OCI-LY3 (cell line): ENCODE measurements at regions not wholly inside any gene's neighbourhood (a gene's known extent, or its start where the extent isn't known, plus 50 kb on each side); places are given as distances from the start of the nearest gene placed in this dataset.

Experiments
- H2AFZ ChIP-seq: fragments of 200-600, 300-600 bp; shearing (Covaris generic); 2 replicates; pipeline ENCODE4 v1.6.0; 2014; ENCODE audit warnings: antibody characterized with exemption, low read depth, low read length
- H3K27ac ChIP-seq: fragments of 200-600, 300-600 bp; sonication (generic); 2 replicates; pipeline ENCODE4 v1.5.1; 2014; ENCODE audit warnings: mild to moderate bottlenecking, low read length, moderate library complexity, mixed read lengths
- H3K27me3 ChIP-seq: fragments of 200-600, 300-600 bp; sonication (generic); 2 replicates; pipeline ENCODE4 v1.6.1; 2014; ENCODE audit warnings: low read depth, low read length, mixed read lengths
- H3K36me3 ChIP-seq: fragments of 200-600, 300-600 bp; sonication (generic); replicated peaks from 2 replicates; pipeline ENCODE3; 2014; ENCODE audit warnings: low read depth, low read length, mixed read lengths
- H3K4me1 ChIP-seq: fragments of 300-600, 200-600 bp; sonication (generic); 2 replicates; pipeline ENCODE4 v1.6.1; 2014; ENCODE audit warnings: low read length, mixed read lengths
- H3K4me2 ChIP-seq: fragments of 200-600, 300-600 bp; sonication (generic); 2 replicates; pipeline ENCODE4 v1.6.1; 2014; ENCODE audit warnings: low read length, mixed read lengths
- H3K4me3 ChIP-seq: fragments of 300-600, 200-600 bp; sonication (generic); 2 replicates; pipeline ENCODE4 v1.5.1; 2014; ENCODE audit warnings: antibody characterized with exemption, mild to moderate bottlenecking, low read length, moderate library complexity
- H3K79me2 ChIP-seq: fragments of 300-600, 200-600 bp; shearing (Covaris generic); 2 replicates; pipeline ENCODE4 v1.6.1; 2014; ENCODE audit warnings: mild to moderate bottlenecking, low read length, mixed read lengths
- H3K9ac ChIP-seq: fragments of 300-600, 200-600 bp; shearing (Covaris generic); 2 replicates; pipeline ENCODE4 v1.6.0; 2014; ENCODE audit warnings: mild to moderate bottlenecking, low read length, moderate library complexity
- H3K9me3 ChIP-seq: fragments of 200-600, 300-600 bp; shearing (Covaris generic); 2 replicates; pipeline ENCODE4 v1.6.1; 2014; ENCODE audit warnings: low read length, mixed read lengths; ENCODE audit not compliant: insufficient read depth
- H4K20me1 ChIP-seq: fragments of 200-600, 300-600 bp; sonication (generic); 2 replicates; pipeline ENCODE4 v1.6.1; 2016; ENCODE audit warnings: low read length, mixed read lengths; ENCODE audit not compliant: insufficient read depth
- EZH2phosphoT487 ChIP-seq: fragments of 200-600 bp; shearing (Covaris generic); IDR thresholded peaks from 2 replicates; pipeline ENCODE4 v1.6.1; 2018; ENCODE audit warnings: antibody characterized with exemption, mixed run types, low read depth
- TF ChIP-seq, protein P1 (sequence below): fragments of 200-600, 300-600 bp; sonication (generic); IDR thresholded peaks from 2 replicates; pipeline ENCODE4 v1.5.1; 2014; ENCODE audit warnings: antibody characterized with exemption, low read length, low read depth

DNA sequence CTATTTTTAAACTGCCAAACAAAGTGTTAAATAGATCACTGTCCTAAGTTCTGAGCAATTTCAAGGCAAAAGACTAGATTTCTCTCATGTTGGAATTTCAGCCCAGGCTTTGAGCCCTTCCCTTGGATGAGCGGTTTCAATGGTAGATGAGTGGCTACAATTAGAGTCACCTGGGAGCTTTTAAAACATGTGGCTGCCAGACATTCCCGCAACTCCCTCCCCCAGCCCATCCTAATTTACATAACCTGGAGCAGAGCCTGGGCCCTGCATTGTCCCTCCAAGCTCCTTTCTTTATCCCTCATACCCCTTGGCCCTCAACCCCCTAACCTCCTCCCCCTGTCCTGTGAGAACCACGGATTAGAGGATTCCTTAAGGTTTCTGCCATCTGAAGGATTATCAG, 357.5 kb upstream of the UMPS start:
- Histone ChIP-seq H3K4me1 (peaks cover 16% of the 10 kb centered on the region), H3K27ac (peak overlapping the region; percentile 35; the same call in 1 of the 2 replicates), H3K36me3 (peaks cover 8% of the 10 kb centered on the region), H3K79me2 (no peaks in the 10 kb centered on the region), H4K20me1 (no peaks in the 10 kb centered on the region), H3K4me3 (no peak overlapping the region), H3K9ac (no peak overlapping the region), H3K27me3 (no peaks in the 10 kb centered on the region), H2AFZ (no peak overlapping the region), H3K4me2 (no peak overlapping the region), H3K9me3 (no peaks in the 10 kb centered on the region)
- TF ChIP-seq EZH2phosphoT487, result no peak
- TF ChIP-seq, protein P1, sequence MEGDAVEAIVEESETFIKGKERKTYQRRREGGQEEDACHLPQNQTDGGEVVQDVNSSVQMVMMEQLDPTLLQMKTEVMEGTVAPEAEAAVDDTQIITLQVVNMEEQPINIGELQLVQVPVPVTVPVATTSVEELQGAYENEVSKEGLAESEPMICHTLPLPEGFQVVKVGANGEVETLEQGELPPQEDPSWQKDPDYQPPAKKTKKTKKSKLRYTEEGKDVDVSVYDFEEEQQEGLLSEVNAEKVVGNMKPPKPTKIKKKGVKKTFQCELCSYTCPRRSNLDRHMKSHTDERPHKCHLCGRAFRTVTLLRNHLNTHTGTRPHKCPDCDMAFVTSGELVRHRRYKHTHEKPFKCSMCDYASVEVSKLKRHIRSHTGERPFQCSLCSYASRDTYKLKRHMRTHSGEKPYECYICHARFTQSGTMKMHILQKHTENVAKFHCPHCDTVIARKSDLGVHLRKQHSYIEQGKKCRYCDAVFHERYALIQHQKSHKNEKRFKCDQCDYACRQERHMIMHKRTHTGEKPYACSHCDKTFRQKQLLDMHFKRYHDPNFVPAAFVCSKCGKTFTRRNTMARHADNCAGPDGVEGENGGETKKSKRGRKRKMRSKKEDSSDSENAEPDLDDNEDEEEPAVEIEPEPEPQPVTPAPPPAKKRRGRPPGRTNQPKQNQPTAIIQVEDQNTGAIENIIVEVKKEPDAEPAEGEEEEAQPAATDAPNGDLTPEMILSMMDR, result no peak

GRCh38 chr3:124373524-124373923, 356.7 kb upstream of the UMPS start:
- Histone ChIP-seq H3K36me3 (peaks cover 8% of the 10 kb centered on the region), H4K20me1 (no peaks in the 10 kb centered on the region), H3K79me2 (no peaks in the 10 kb centered on the region), H2AFZ (peak overlapping the region; percentile 57), H3K9ac (no peak overlapping the region; the same call in 1 of the 2 replicates), H3K27me3 (no peaks in the 10 kb centered on the region), H3K9me3 (no peaks in the 10 kb centered on the region), H3K4me1 (peaks cover 16% of the 10 kb centered on the region), H3K4me2 (peak overlapping the region; percentile 16), H3K4me3 (no peak overlapping the region), H3K27ac (peak overlapping the region; percentile 67; the same call in 1 of the 2 replicates)
- TF ChIP-seq, protein P1, result no peak
- TF ChIP-seq EZH2phosphoT487, result no peak

- no peak overlapping the region for H3K4me3 ChIP-seq
- H2AFZ ChIP-seq, result no peak overlapping the region
- no peaks in the 10 kb centered on the region for H3K79me2 ChIP-seq
- no peak overlapping the region for H3K9ac ChIP-seq
- no peaks in the 10 kb centered on the region for H4K20me1 ChIP-seq
- H3K36me3 ChIP-seq, result peaks cover 8% of the 10 kb centered on the region
- no peaks in the 10 kb centered on the region for H3K9me3 ChIP-seq
- H3K4me2 ChIP-seq, result no peak overlapping the region
- H3K27me3 ChIP-seq, result no peaks in the 10 kb centered on the region
- peak overlapping the region; percentile 67; the same call in 1 of the 2 replicates for H3K27ac ChIP-seq
- peaks cover 16% of the 10 kb centered on the region for H3K4me1 ChIP-seq
- TF ChIP-seq EZH2phosphoT487, result no peak
- TF ChIP-seq, protein P1, result no peak
These were observed 355.7 kb upstream of the UMPS start for GRCh38 chr3:124374583-124374982.

- H3K4me2 ChIP-seq, result no peak overlapping the region
- no peaks in the 10 kb centered on the region for H3K9me3 ChIP-seq
- no peaks in the 10 kb centered on the region for H3K79me2 ChIP-seq
- H3K27me3 ChIP-seq, result peaks cover 33% of the 10 kb centered on the region
- H4K20me1 ChIP-seq, result no peaks in the 10 kb centered on the region
- TF ChIP-seq, protein P1, result no peak
- TF ChIP-seq EZH2phosphoT487, result no peak
- no peak overlapping the region for H2AFZ ChIP-seq
- no peaks in the 10 kb centered on the region for H3K36me3 ChIP-seq
- H3K27ac ChIP-seq, result no peak overlapping the region
- H3K9ac ChIP-seq, result no peak overlapping the region
- no peaks in the 10 kb centered on the region for H3K4me1 ChIP-seq
- H3K4me3 ChIP-seq, result no peak overlapping the region
These were observed 348.5 kb upstream of the UMPS start for GRCh38 chr3:124381575-124382333.
